GM10266 (cell line): ENCODE measurements at regions not wholly inside any gene's neighbourhood (a gene's known extent, or its start where the extent isn't known, plus 50 kb on each side); places are given as distances from the start of the nearest gene placed in this dataset.

ENCODE experiments used
- DNase-seq: peaks from one replicate; pipeline ENCODE4 v3.0.0; 2012; ENCODE audit errors: extremely low spot score
- CTCF ChIP-seq: IDR thresholded peaks from 2 replicates; pipeline ENCODE4 v1.5.1; 2012; ENCODE audit warnings: mild to moderate bottlenecking, low read depth; ENCODE audit not compliant: control insufficient read depth, insufficient read depth; ENCODE audit errors: missing control alignments

- DNase-seq, result no peak
- TF ChIP-seq CTCF, result no peak
Measured at GRCh38 chr12:114140576-114140975, 174.5 kb upstream of the RBM19 start.

- DNase-seq, result no peak
Measured at GRCh38 chr12:114136631-114137030, 170.5 kb upstream of the RBM19 start.

GRCh38 chr12:114134922-114135321 lies 168.8 kb upstream of the RBM19 start:
- DNase-seq, result no peak
- no peak for TF ChIP-seq CTCF

More at GRCh38 chr12:114136631-114137030, 170.5 kb upstream of the RBM19 start:
- TF ChIP-seq CTCF, result no peak

- DNase-seq, result no peak
- no peak for TF ChIP-seq CTCF
Measured at GRCh38 chr12:114131824-114132223, 165.7 kb upstream of the RBM19 start.

GRCh38 chr12:114123108-114123507 lies 157.0 kb upstream of the RBM19 start:
- no peak for TF ChIP-seq CTCF
- no peak for DNase-seq

- TF ChIP-seq CTCF, result no peak
- DNase-seq, result no peak
Measured at GRCh38 chr12:114122016-114122415, 155.9 kb upstream of the RBM19 start.

GRCh38 chr12:114119316-114119715 lies 153.2 kb upstream of the RBM19 start:
- no peak for TF ChIP-seq CTCF
- DNase-seq, result no peak
